ENCODE measurements at regions not wholly inside any gene's neighbourhood (a gene's known extent, or its start where the extent isn't known, plus 50 kb on each side); places are given as distances from the start of the nearest gene placed in this dataset.

DNA sequence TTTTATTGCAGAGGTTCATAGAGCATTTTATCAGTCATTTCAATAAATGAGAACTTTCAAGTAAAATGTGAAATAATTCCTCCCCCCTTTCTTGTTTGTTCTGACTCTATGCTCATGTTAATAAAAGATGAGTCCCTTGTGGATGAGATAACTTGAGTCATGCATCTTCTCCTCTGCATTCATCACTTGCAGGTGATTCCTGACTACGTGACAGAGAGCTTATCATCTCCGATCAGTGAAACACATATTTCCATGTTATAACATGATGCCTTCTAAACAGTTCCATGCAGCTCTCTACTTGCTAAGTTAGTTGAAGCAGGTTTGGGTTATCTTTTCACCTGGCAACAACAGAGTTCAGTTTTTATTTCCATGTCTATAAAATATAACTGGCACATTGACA lies 160.1 kb upstream of the ANKRD50 start:
- TF ChIP-seq CTCF (IDR thresholded peaks at IDR 0.05; ENCODE audit: low read depth, low read length, poor library complexity, severe bottlenecking) (no peak), EZH2phosphoT487 (IDR thresholded peaks at IDR 0.05; ENCODE audit: borderline replicate concordance, low read length) (no peak)

Measured in DOHH2 (cell line).